ENCODE measurements at regions not wholly inside any gene's neighbourhood (a gene's known extent, or its start where the extent isn't known, plus 50 kb on each side); places are given as distances from the start of the nearest gene placed in this dataset.

DNA sequence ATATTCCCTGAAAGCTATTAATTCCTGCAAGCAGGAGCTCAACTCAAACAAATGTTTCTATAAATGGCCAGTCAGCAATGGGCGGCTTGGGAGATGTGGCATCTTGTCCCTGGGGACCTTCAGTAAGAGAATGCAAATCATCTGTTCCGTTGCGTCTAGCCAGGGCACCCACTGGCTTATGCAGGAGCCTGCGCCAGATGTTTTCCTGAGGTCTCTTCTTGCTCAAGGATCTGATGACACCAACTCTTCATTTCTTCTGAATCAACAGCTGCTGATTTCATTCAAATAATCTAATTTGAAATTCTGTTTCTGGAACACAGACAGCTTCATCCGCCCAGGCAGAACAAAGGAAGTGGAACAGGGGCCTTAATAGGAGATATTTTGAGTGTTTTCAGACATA lies 70.0 kb upstream of the AJAP1 start:
- no peak for TF ChIP-seq POLR2A (IDR thresholded peaks at IDR 0.05; ENCODE audit: low read depth)
- TF ChIP-seq, protein P1, sequence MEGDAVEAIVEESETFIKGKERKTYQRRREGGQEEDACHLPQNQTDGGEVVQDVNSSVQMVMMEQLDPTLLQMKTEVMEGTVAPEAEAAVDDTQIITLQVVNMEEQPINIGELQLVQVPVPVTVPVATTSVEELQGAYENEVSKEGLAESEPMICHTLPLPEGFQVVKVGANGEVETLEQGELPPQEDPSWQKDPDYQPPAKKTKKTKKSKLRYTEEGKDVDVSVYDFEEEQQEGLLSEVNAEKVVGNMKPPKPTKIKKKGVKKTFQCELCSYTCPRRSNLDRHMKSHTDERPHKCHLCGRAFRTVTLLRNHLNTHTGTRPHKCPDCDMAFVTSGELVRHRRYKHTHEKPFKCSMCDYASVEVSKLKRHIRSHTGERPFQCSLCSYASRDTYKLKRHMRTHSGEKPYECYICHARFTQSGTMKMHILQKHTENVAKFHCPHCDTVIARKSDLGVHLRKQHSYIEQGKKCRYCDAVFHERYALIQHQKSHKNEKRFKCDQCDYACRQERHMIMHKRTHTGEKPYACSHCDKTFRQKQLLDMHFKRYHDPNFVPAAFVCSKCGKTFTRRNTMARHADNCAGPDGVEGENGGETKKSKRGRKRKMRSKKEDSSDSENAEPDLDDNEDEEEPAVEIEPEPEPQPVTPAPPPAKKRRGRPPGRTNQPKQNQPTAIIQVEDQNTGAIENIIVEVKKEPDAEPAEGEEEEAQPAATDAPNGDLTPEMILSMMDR (IDR thresholded peaks at IDR 0.05): no peak
- no peak for TF ChIP-seq EP300 (IDR thresholded peaks at IDR 0.05)
- TF ChIP-seq POLR2AphosphoS5 (IDR thresholded peaks at IDR 0.05): no peak
